ENCODE measurements at regions not wholly inside any gene's neighbourhood (a gene's known extent, or its start where the extent isn't known, plus 50 kb on each side); places are given as distances from the start of the nearest gene placed in this dataset.
"Not testable (repeated sequence)": the region's sequence is repeated elsewhere in the genome, so short reads cannot be mapped to it uniquely, and the experiment has no call there.

DNA sequence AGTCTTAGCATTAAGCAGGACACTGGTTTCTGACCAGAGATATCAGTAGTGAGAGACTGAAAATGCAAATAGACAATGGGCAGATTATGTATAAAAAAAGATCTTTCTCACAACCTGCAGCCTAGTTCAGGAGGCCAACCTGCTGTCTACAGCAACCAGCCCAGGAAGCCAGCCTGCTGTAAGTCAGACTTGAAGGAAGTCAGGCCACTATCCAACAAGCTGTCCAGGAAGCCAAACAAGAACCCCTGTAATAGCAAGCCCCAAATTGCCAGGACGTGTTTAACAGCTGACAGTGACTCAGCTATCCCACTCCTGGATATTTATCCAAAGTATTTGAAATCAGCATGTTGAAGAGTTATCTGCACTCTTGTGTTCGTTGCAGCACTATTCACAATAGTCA is 121.8 kb upstream of the SPIN1 start:
- peaks cover 16% of the 10 kb centered on the region for H3K4me1 ChIP-seq (replicated peaks)
- no peak overlapping the region for H3K4me3 ChIP-seq
- no peaks in the 10 kb centered on the region for H3K36me3 ChIP-seq

GRCh38 chr9:88259001-88259400 is 120.7 kb upstream of the SPATA31C2 start:
- no peaks in the 10 kb centered on the region for H3K27me3 ChIP-seq (replicated peaks)
- H3K36me3 ChIP-seq: no peaks in the 10 kb centered on the region
- DNase-seq (ENCODE audit: low read depth in 1 of 2, low spot score in 2 of 2): no peak
- peaks cover 22% of the 10 kb centered on the region for H3K4me1 ChIP-seq (replicated peaks)
- no peak overlapping the region for H3K27ac ChIP-seq
- no peaks in the 10 kb centered on the region for H3K9me3 ChIP-seq (replicated peaks)
- H3K4me3 ChIP-seq: no peak overlapping the region

More for the DNA sequence above, 121.8 kb upstream of the SPIN1 start:
- Histone ChIP-seq H3K27ac (no peak overlapping the region), H3K9me3 (replicated peaks) (no peaks in the 10 kb centered on the region), H3K27me3 (replicated peaks) (no peaks in the 10 kb centered on the region)
- no peak for DNase-seq (ENCODE audit: low read depth in 1 of 2, low spot score in 2 of 2)

DNA sequence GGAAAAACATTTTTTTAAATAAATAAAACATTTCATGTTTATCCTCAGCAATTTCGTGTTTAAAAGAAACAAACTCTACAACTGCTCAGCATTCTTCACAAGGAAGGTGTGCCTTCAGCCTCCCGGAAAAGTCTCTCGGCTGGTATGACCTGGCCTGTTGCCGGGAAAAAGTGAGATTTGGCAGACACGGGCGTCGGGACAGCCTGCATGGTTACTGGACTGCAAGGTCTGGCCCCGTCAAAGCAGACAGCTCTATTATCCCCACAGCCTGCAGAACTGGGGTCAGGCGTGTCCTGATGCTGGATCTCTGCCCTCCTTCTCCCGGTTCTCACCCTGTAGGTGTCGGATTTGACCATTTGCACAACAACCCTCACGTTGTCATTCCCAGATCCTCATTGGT is 120.3 kb upstream of the SPATA31C2 start:
- Histone ChIP-seq H3K27ac (no peak overlapping the region), H3K4me3 (no peak overlapping the region), H3K9me3 (replicated peaks) (no peaks in the 10 kb centered on the region), H3K4me1 (replicated peaks) (peaks cover 22% of the 10 kb centered on the region), H3K27me3 (replicated peaks) (no peaks in the 10 kb centered on the region), H3K36me3 (no peaks in the 10 kb centered on the region)
- no peak for DNase-seq (ENCODE audit: low read depth in 1 of 2, low spot score in 2 of 2)

DNA sequence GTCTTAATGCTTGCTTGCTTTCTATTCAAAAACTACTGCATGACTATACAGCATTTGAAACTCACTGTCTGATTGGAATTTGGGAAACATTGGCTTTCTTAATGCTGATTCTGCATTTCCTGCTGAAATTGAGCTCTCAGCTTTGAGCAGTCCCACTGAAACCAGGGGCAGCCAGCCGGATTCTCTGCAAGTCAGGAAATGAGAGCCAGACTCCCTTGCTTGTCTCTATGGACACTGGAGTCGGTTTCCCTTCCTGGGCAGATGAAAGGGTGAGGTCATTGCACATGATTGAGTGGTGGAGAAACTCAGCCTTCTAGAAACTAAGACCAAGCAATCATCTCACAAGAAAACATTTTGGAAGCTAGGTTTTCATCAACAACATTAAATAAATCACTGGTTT is 119.7 kb upstream of the SPATA31C2 start:
- peak in 1 of 2 experiments; percentile 47 for DNase-seq (ENCODE audit: low read depth in 1 of 2, low spot score in 2 of 2)
- H3K4me1 ChIP-seq (replicated peaks): peaks cover 22% of the 10 kb centered on the region
- H3K27me3 ChIP-seq (replicated peaks): no peaks in the 10 kb centered on the region
- no peaks in the 10 kb centered on the region for H3K9me3 ChIP-seq (replicated peaks)
- no peak overlapping the region for H3K27ac ChIP-seq
- H3K36me3 ChIP-seq: no peaks in the 10 kb centered on the region
- no peak overlapping the region for H3K4me3 ChIP-seq

DNA sequence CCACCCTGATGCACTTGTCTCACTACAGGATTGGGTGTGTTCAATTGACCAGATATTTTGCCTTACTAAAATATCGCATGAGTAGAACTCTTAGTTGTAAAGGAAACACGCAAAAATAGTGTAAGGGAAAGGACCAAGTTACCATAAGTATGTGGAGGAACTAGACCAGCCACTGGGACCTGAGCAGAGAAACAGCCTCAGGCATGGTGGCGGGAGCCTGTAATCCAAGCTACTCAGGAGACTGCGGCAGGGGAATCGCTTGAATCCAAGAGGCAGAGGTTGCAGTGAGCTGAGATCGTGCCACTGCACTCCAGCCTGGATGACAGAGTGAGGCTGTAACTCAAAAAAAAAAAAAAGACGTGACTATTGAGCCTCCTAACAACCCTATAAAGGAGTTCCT is 117.9 kb upstream of the SPATA31C2 start:
- Histone ChIP-seq H3K4me3 (no peak overlapping the region), H3K9me3 (replicated peaks) (peaks cover 12% of the 10 kb centered on the region; the same call in 1 of the 2 replicates), H3K27ac (no peak overlapping the region), H3K36me3 (no peaks in the 10 kb centered on the region), H3K4me1 (replicated peaks) (peaks cover 18% of the 10 kb centered on the region), H3K27me3 (replicated peaks) (no peaks in the 10 kb centered on the region)
- DNase-seq (ENCODE audit: low read depth in 1 of 2, low spot score in 2 of 2): no peak

- not testable (repeated sequence) for H3K4me3 ChIP-seq; DNase-seq (ENCODE audit: low read depth in 1 of 2, low spot score in 2 of 2); H3K27me3 ChIP-seq (replicated peaks); H3K27ac ChIP-seq; H3K36me3 ChIP-seq
- peaks cover 18% of the 10 kb centered on the region for H3K4me1 ChIP-seq (replicated peaks)
- peaks cover 12% of the 10 kb centered on the region; the same call in 1 of the 2 replicates for H3K9me3 ChIP-seq (replicated peaks)
Measured at GRCh38 chr9:88255806-88256205, 117.5 kb upstream of the SPATA31C2 start.

DNA sequence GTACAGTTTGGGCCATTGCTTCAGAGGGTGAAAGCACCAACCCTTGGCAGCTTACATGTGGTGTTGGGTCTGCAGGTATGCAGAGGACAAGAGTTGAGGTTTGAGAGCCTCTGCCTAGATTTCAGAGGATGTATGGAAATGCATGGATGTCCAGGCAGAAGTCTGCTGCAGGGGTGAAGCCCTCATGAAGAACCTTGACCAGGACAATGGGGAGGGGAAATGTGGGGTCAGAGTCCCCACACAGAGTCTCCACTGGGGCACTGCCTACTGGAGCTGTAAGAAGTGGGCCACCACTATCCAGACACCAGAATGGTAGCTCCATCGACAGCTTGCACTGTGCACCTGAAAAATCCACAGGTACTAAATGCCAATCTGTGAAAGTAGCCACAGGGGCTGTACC is 113.6 kb upstream of the SPATA31C2 start:
- no peak overlapping the region for H3K27ac ChIP-seq
- no peak for DNase-seq (ENCODE audit: low read depth in 1 of 2, low spot score in 2 of 2)
- peaks cover 12% of the 10 kb centered on the region; the same call in 1 of the 2 replicates for H3K9me3 ChIP-seq (replicated peaks)
- no peaks in the 10 kb centered on the region for H3K36me3 ChIP-seq
- H3K4me3 ChIP-seq: no peak overlapping the region
- H3K4me1 ChIP-seq (replicated peaks): no peaks in the 10 kb centered on the region
- no peaks in the 10 kb centered on the region for H3K27me3 ChIP-seq (replicated peaks)

DNA sequence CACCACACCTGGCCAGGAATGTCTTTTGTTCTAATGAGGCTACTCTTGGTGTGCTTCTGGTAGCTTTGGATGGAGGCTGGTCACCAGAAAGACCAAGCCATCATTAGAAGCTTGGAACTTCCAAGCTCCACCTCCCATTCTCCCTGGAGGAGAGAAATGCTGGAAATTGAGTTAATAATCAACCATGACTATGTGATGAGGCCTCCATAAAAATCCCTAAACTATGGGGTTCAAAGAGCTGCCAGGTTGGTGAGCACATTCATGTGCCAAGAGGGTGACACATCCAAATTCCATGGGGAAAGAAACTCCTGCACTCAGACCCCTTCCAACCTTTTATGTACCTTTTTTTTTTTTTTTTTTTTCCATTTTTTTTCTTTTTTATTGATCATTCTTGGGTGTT is 105.5 kb upstream of the SPATA31C2 start:
- Histone ChIP-seq H3K36me3 (no peaks in the 10 kb centered on the region), H3K9me3 (replicated peaks) (no peaks in the 10 kb centered on the region), H3K4me3 (no peak overlapping the region), H3K27ac (no peak overlapping the region), H3K4me1 (replicated peaks) (no peaks in the 10 kb centered on the region), H3K27me3 (replicated peaks) (no peaks in the 10 kb centered on the region)
- DNase-seq (ENCODE audit: low read depth in 1 of 2, low spot score in 2 of 2): no peak

GRCh38 chr9:88242879-88243278 is 104.6 kb upstream of the SPATA31C2 start:
- H3K4me3 ChIP-seq: no peak overlapping the region
- H3K27ac ChIP-seq: no peak overlapping the region
- no peaks in the 10 kb centered on the region for H3K36me3 ChIP-seq
- no peaks in the 10 kb centered on the region for H3K4me1 ChIP-seq (replicated peaks)
- no peaks in the 10 kb centered on the region for H3K27me3 ChIP-seq (replicated peaks)
- no peak for DNase-seq (ENCODE audit: low read depth in 1 of 2, low spot score in 2 of 2)
- no peaks in the 10 kb centered on the region for H3K9me3 ChIP-seq (replicated peaks)

- no peak for DNase-seq (ENCODE audit: low read depth in 1 of 2, low spot score in 2 of 2)
- no peaks in the 10 kb centered on the region for H3K36me3 ChIP-seq
- H3K4me1 ChIP-seq (replicated peaks): no peaks in the 10 kb centered on the region
- no peaks in the 10 kb centered on the region for H3K9me3 ChIP-seq (replicated peaks)
- no peaks in the 10 kb centered on the region for H3K27me3 ChIP-seq (replicated peaks)
- no peak overlapping the region for H3K4me3 ChIP-seq
- no peak overlapping the region for H3K27ac ChIP-seq
Measured at GRCh38 chr9:88237991-88238571, 99.8 kb upstream of the SPATA31C2 start.

- H3K27me3 ChIP-seq (replicated peaks): no peaks in the 10 kb centered on the region
- no peak overlapping the region for H3K4me3 ChIP-seq
- DNase-seq (ENCODE audit: low read depth in 1 of 2, low spot score in 2 of 2): no peak
- H3K9me3 ChIP-seq (replicated peaks): no peaks in the 10 kb centered on the region
- H3K36me3 ChIP-seq: no peaks in the 10 kb centered on the region
- H3K27ac ChIP-seq: no peak overlapping the region
- no peaks in the 10 kb centered on the region for H3K4me1 ChIP-seq (replicated peaks)
Measured at GRCh38 chr9:88237479-88237961, 99.2 kb upstream of the SPATA31C2 start.

DNA sequence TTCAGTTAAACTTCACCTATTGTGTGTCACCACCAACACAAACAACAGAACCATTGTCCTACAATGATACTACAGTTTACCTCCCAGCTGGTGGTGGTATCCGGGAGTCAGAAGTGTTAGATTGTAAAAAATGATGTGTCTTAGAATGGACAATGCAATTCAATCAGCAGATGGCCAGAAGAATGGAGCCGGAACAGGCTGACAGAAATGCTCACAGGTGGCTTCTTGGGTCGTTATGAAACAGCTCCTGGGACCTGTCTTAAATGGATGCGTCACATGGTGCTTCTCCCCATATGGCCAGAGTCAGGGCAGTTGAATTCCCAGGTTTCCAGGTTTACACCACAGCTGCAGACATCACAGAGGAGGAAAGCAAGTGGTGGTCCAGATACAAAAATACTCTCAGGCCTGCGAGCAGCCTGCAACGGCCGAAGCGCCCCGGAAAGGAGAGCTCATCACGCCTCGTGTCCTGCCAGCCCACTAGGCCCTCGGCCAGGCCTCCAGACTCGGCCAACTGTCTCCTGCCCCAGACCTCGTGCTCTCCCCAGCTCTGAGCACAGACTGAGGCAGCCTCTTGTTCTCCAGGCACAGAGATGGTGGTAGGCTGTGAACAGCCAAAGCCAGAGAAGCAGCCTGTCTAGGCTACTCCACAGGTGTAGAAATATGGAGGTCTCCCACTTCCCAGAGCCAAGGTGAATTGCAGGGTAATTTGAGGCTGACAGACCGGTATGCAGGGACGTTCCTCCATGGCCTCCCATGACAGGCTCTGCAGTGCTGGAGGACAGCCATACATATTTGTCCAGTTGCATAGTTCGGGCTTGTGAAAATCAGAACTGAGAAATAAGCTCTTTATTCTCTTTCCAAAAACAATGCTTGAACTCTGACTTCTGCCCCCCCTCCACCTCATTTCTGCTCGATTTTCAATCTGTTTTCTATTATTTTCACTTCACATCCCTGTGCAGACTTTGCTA is 98.5 kb upstream of the SPATA31C2 start:
- H3K4me3 ChIP-seq: no peak overlapping the region
- H3K4me1 ChIP-seq (replicated peaks): no peaks in the 10 kb centered on the region
- H3K36me3 ChIP-seq: no peaks in the 10 kb centered on the region
- H3K9me3 ChIP-seq (replicated peaks): no peaks in the 10 kb centered on the region
- H3K27ac ChIP-seq: no peak overlapping the region
- no peaks in the 10 kb centered on the region for H3K27me3 ChIP-seq (replicated peaks)
- no peak for DNase-seq (ENCODE audit: low read depth in 1 of 2, low spot score in 2 of 2)

DNA sequence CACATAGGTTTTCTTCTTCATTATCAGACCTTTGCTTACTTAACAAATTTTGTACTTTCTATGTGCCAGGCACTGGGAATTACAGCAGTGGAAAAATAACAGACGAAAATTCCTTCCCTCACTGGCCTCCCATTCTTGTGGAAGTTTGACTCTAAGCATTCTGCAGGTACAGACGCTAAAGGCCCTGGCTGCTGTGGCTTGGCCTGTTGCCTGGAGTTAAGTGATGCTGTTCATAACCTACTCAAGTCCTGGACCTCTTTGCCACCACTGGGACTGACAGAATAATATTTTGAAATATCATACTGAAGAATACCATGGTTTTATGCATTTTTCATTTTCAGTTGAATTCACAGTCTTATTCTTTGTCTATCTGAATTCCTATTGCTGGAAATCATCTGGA is 97.3 kb upstream of the SPATA31C2 start:
- Histone ChIP-seq H3K27me3 (replicated peaks) (no peaks in the 10 kb centered on the region), H3K4me1 (replicated peaks) (no peaks in the 10 kb centered on the region), H3K27ac (no peak overlapping the region), H3K36me3 (no peaks in the 10 kb centered on the region), H3K4me3 (no peak overlapping the region), H3K9me3 (replicated peaks) (no peaks in the 10 kb centered on the region)
- no peak for DNase-seq (ENCODE audit: low read depth in 1 of 2, low spot score in 2 of 2)

- no peak for DNase-seq (ENCODE audit: low read depth in 1 of 2, low spot score in 2 of 2)
- no peaks in the 10 kb centered on the region for H3K36me3 ChIP-seq
- H3K9me3 ChIP-seq (replicated peaks): no peaks in the 10 kb centered on the region
- no peak overlapping the region for H3K4me3 ChIP-seq
- H3K27ac ChIP-seq: no peak overlapping the region
- no peaks in the 10 kb centered on the region for H3K4me1 ChIP-seq (replicated peaks)
- H3K27me3 ChIP-seq (replicated peaks): no peaks in the 10 kb centered on the region
Measured at GRCh38 chr9:88234114-88234513, 95.8 kb upstream of the SPATA31C2 start.
